HG03095 (cell line): ENCODE measurements at regions not wholly inside any gene's neighbourhood (a gene's known extent, or its start where the extent isn't known, plus 50 kb on each side); places are given as distances from the start of the nearest gene placed in this dataset.

ENCODE experiments used
- ATAC-seq: cut with Tn5 transposase; IDR thresholded peaks from one replicate; pipeline ENCODE4 v1.9.1; 2021; ENCODE audit warnings: moderate library complexity; ENCODE audit not compliant: unreplicated experiment

DNA sequence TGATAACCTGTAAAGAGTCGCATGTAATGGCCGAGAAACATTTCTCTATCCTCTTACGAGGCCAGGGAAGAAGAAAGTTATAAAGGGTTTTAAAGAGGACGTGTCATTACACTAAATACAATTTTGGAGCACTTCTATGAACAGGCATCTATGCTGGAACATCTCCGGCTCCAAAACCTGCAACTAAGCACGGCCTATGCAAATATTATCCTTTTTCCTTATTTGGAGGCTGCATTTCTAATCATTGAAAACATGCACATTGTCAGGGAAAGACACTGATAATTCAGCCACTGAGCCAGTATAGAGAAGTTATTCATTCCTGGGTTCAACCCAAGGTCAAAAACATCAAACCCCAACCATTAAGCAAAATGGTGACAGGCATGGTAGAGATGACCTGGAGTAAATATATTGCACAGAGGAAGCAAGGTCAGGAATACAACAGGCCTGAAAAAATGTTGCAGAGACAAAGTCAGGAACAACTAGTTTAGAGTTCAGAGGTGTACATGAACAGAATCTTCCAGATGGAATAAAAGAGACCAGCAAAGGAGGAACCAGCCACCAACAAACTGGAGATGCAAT, 674.1 kb downstream of the NR2F1-AS1 start:
- no peak for ATAC-seq

DNA sequence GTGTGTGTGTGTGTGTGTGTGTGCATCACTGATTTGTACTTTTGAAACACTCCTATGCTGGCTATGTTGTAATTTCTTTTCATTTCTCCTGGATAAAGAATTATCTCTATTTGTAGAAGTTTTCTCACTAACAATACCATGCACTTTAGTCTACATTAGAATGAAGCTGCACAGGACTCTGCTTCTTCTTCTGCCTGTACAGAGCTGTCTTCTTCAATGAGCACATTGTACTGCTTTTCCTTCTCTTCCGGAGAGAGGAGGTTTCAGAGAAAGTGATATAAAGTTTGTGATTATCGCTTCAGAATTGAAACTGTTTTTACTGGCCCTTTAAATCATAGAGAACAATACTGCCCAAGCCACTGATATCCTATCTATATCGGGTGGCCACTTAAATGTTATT, 677.0 kb downstream of the NR2F1-AS1 start:
- ATAC-seq, result no peak

DNA sequence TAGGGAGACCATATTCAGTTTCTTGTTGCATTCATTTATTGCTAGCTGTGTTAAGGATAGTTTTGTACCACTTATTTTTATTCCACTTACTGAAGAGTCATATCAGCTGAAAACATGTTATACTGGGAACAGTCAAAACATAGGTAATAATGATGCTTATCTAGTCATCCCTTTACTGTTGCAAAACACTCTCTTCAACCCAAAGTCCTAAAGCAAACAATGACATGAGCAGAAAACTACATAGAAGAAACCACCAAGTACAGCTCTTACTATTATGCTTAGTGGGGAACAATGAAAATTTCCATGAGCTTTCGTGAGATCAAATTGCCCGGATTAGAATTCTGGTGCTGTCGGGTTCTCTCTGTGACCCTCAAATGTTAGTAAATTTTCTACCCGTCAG, 681.4 kb downstream of the NR2F1-AS1 start:
- ATAC-seq, result no peak

DNA sequence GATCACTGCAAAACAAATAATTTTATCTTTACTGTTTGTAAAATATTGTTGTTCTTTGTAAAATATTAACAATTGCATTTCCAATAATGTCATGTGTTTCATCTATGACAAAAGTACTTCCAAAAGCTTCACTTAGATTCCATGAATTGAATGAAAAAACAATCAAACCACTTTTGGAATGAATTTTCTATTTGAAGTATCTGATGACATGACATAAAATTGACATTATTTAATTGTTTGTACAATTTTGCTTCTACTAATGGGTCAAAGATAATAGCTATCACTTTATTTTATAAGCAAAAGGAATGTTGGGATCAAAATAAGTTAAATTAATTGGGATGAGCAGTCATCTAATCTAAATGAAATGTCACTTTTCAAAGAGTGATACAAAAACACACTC, 684.3 kb downstream of the NR2F1-AS1 start:
- no peak for ATAC-seq

DNA sequence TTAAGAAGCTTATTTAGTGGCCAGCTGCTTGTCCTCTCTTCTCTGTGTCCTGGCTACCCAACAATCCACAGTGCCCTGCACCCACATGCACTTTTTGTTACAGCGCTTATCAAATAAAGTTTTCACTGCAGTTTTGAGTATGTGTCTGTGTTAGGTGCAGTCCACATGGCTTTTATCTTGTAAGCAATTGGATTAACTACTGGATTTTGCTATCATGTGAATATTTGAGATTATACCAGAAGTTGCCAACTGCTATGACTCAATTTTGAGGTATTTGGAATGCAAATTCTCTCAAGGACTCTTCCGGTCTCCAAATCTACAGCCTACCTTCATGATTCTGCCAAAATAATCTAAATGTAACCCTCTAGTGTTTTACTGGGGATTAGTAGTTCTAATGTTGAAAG, 690.2 kb downstream of the NR2F1-AS1 start:
- no peak for ATAC-seq

DNA sequence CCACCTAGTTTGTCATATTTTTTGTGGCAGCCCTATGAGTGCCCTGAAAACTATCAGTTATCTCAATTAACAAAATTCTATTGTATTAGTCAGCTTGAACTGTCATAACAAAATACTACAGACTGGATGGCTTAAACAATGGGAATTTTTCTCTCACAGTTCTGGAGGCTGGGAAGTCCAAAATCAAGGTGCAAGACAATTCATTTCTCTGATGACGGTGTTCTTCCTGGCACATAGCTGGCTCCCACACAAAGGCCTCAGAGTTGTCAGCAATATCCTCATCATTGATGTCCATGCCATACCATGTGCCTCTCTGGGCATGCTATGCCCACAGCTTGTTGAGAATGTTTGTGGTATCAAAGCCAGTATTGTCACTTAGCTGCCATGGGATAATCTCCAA, 691.9 kb downstream of the NR2F1-AS1 start:
- no peak for ATAC-seq

DNA sequence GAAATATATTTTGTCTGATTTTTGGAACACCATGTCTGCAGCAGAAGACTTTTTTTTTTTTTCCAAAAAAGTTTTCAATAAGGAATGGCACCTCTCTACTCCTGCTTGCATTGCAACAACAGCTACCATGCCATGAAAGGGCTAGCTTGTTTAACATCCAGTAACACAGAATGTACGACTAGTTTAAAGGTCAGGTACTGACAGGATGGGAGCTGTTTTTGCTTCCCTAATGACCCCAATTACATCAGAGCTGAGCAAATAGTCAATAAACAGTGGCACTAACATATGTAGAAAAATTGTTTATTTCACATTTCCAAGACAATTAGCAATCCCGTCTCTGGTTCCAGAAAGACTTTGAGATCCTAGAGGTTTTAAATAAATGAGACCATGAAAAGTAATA, 693.8 kb downstream of the NR2F1-AS1 start:
- no peak for ATAC-seq

GRCh38 chr5:92886751-92887150, 694.3 kb downstream of the NR2F1-AS1 start:
- ATAC-seq, result no peak

GRCh38 chr5:92885950-92886349, 695.1 kb downstream of the NR2F1-AS1 start:
- no peak for ATAC-seq

- ATAC-seq, result no peak
Observed at GRCh38 chr5:92884469-92884868, 696.5 kb downstream of the NR2F1-AS1 start.

DNA sequence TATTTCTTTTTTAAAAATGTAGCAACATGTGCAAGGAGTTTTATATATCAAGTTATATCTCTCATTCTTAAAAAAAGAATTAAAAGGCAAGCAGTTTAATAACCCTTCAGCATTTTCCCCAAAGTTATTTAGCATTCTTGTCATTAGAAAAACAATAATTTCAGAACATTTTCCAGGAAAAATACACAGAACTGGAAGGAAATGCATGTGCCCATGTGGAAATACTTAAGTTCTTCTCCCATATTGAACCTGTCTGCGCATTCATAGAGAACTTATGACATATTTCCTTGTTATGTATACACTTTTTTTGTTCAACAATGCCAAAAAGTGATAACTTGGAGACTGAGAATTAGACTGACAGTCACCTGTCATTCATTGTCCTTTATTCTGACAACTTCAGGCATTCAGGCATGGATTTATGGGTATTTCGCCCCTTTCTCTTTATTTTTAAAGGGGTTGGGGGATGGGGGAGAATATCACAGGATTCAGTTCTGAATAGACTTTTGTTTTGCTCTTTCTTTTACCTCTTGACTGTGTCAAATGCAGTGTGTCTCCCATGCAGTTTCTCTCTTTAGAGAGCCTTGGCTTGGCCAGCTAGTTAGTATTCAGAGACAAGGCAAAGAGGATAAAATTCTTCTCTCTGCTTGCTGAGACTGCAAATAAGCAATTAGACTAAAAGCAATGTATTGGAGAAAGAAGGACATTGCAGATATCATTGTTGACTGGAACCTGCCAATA, 701.0 kb downstream of the NR2F1-AS1 start:
- no peak for ATAC-seq

DNA sequence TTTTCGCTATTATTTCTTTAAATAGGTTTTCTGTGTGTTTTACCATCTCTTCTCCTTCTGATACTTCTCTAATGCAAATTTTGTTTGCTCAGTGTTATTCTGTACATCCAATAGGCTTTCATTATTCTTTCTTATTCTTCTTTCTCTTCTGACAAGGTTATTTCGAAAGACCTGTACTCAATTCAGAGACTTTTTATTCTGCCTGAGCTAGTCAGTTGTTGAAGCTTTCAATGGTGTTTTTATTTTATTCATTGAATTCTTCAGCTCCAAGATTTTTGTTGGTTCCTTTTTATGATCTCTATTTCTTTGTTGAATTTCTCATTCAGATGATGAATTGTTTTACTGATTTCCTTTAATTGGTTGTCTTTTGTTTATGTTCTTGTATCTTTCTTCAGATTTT, 706.2 kb downstream of the NR2F1-AS1 start:
- ATAC-seq, result no peak

DNA sequence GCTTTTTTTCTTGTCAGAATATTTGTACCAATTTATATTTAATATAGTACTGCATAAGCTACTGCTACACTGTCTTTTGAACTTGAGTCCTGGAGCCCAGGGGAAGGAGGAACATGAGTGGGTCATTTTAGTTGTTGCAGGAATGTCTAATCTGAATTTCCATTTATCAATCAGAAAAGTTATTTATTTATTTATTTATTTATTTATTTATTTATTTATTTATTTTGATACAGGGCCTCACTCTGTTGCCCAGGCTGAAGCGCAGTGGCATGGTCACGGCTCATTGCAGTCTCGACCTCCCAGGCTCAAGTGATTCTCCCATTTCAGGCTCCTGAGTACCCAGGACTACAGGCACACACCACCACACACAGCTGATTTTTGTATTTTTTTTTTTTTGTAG, 712.6 kb downstream of the NR2F1-AS1 start:
- ATAC-seq, result no peak

GRCh38 chr5:92864591-92864990, 716.4 kb downstream of the NR2F1-AS1 start:
- ATAC-seq, result no peak

DNA sequence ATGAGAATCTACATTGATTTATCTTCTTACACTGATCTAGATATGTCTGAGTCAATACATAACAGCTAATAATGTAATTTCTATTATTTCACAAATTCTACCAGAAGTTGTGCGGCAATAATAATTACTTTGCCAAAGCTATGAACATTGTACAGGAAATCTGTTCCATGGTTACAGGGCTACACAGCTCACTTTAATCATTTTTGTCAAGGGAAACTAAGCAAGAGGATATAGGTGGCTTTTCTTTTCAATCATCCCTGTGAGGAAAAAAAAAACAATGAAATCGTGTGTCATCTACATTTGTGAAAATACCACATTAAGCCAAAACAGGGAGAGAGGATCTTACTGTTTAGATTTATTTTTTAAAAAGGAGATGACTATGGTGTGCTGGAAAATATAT, 717.4 kb downstream of the NR2F1-AS1 start:
- no peak for ATAC-seq

DNA sequence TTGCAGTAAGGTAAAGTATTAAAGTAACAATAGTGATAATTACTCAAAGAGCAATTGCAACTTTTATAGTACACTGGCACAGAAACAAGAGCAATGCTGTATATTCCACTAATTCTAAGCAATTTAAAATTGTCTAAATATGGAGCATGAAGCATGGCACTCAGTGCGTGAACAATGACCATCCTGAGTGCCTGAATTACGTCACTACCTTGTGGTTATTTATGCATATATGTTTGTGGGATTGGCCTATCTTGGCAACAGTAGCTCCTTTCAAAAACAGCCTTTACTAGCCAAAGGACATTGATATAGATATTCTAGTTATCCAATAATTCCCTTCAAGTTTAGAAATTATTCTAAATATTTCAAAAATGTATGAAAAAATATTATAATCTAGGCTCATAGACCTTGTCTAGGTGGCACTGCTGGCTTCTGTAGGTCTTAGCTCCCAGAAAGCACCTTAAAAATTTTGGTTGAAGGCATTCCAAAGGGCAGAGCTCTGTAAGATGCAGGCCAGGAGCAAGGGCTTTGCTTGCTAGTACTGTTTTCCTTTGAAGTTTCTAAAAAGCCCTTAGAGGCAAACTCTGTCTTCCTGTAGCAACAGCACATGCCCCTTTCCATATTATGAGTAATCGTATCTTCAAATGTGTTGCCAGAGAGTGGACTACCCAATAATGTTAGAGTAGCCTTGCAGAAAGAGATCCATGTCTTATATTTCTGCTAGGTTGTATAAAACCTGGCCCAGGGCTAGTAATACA, 719.3 kb downstream of the NR2F1-AS1 start:
- no peak for ATAC-seq

DNA sequence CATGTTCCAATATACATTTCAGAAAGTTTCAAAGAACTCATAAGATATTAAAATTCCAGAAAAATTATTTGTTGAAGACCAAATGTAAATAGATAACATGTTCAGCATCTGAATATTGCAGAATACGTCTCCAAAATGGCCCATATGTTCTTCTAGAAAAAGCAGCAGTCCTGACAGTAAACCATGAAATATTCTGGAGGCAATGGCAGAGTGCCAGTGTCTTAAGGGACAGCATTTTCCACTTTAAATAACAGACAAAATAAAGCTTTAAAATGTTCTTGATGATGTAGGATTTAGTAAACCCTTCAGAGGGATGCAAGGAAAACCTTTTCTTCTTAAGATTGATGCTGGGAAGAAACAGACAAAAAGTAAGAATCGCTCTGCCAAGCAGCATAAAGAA, 721.0 kb downstream of the NR2F1-AS1 start:
- no peak for ATAC-seq

- no peak for ATAC-seq
Observed at GRCh38 chr5:92852219-92852618, 728.8 kb downstream of the NR2F1-AS1 start.

GRCh38 chr5:92850886-92851285, 730.1 kb downstream of the NR2F1-AS1 start:
- no peak for ATAC-seq

GRCh38 chr5:92849756-92850155, 731.3 kb downstream of the NR2F1-AS1 start:
- no peak for ATAC-seq

DNA sequence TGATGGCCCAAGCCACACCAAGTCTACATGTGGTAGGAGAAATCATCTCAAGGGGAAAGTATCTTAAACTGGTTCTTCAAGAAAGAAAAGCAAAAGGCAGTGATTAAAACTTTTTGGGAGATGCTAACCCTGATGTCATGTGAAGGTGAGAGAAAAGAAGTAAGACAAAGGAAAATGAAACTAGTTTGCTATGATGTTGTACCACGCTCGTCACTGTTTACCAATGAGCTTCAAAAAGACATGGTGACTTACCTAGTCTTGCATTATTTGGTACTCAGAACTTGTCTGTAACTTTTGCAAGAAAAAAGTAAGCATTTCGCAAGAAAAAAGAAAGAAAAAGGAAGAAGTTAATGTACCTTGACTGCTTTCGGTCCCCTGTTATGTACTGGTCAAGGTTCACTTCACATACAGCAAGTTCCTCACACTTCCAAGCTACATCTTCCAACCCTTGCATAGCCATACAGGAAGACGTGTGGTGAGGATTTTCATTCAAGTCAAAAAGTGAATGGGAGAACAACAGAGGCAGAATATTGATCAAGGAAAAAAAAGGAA, 739.3 kb downstream of the NR2F1-AS1 start:
- no peak for ATAC-seq

DNA sequence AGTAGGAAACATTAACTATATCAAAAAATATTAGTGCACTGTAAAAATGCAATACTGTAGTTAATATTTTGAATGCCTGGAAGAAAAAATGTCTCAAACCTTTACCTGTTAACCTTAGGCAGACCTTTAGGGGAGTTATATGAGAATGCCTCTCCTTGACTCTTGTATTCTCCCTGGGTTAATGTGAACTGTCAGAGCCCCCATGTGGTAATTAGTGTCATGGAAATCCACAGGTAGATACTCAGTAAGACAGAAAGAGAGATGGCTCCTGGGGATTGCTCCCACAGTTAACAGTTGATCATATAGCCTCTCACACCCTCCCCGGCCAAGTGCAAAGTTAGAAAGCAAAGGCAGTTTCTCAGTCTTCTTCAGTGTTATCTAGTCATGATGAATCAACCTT, 742.8 kb downstream of the NR2F1-AS1 start:
- ATAC-seq, result no peak
